MV-4-11 (cell line): ENCODE measurements at regions not wholly inside any gene's neighbourhood (a gene's known extent, or its start where the extent isn't known, plus 50 kb on each side); places are given as distances from the start of the nearest gene placed in this dataset.
A peak's percentile ranks its signal among the peaks of the same experiment; 100 is the strongest.

Experiments used
- DNase-seq: peaks from one replicate; lab custom pipeline; 2025; lab: John Stamatoyannopoulos, UW

GRCh38 chr5:114054594-114054993 lies 307.3 kb upstream of the KCNN2 start:
- no peak for DNase-seq

GRCh38 chr5:114055318-114056184 lies 306.3 kb upstream of the KCNN2 start:
- DNase-seq: no peak

GRCh38 chr5:114056185-114056538 lies 305.7 kb upstream of the KCNN2 start:
- no peak for DNase-seq

DNA sequence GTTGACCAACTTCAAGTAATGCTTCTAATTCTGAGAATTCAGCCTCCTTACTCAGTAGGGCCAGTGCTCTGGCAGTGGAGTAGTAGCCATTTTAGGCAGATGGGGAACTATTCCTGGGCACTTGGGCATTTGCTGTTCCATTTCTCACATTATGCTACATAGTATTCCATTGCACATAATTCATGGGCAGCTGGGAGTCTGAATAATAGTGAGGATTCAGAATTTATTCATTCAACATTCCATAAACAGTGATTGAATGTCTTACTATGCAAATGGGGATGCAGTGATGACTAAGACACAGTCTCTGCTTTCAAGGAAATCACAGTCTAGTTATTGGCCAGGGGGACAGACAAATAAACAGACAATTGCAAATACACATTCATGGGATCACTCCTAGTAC lies 301.0 kb upstream of the KCNN2 start:
- DNase-seq: no peak

DNA sequence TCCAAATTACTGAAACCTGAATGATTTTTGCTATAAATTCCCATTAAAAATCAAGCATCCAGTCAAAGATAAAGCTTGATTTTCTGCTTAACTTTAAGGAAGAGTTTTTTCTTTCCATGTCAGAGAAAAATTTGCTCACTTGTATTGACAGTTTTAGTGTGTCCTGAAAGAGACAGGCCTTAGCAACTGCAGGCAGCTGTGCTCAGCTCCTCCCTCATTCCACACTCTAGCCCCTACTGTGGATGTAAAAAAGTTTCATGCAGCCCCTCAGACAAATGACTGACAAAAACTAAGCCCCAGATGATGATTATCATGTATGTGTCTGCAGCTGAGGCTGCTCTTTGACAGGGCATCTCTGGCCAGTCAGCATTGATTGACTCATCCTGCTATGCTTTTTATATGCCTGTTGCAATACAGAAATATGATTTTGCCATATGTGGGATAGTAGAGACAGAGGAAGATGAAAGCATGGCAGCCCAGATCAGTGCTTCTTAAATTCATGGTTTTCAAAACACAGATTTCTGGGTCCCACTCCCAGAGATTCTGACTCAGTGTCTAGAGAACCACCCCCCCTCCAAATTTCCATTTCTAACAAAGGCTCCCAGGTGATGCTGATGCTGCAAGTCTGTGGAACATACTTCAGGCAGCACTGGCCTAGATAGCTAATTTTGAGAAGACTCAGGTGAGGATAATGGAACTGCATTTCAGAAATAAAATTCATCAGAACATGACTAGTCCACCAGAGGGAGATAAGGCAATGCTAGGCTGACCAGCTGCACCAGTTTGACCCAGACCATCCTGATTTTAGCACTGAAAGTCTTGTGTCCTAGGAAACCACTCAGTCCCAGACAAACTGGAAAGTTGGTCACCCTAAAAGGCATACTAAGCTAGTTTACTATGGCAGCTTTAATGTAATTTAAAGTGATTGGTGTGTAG lies 298.7 kb upstream of the KCNN2 start:
- DNase-seq: no peak

DNA sequence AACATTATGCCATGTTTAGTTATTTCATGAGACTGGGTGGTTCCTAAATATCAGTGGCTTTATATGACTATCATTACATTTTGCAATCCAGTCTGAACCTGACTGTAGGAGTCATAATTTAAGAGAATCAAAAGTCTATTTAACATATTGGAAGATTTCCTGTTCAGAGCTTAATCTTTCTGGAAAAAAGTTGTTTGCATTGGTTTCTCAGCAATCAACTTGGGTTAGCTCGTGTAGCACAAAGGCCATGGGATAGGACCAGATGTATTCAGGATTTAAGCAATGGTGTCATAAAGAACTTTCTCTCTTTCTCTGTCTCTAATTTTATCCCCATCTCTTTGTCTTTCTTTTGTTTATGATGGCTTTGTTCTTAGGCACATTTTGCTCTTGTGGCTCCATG lies 296.0 kb upstream of the KCNN2 start:
- DNase-seq: no peak

GRCh38 chr5:114070093-114070722 lies 291.7 kb upstream of the KCNN2 start:
- no peak for DNase-seq

GRCh38 chr5:114089259-114089658 lies 272.6 kb upstream of the KCNN2 start:
- no peak for DNase-seq

- DNase-seq: no peak
These were observed 264.3 kb upstream of the KCNN2 start for GRCh38 chr5:114097570-114097969.

DNA sequence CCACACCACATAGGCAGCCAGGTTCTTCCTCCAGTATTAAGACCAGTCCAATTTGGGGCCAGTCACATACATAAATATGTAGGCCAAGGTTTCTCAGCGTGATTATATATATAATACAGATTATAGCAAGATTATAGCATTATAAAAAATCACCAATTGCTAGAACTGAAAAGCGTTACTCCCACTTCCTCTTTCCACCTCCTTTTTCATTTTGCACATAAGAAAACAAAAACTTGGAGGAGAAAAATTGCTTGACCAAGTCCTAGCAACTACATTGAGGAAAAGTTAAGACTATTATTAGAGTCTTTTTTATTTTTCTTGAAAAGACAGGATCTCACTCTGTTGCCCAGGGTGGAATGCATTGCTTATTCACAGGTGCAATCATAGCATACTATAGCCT lies 262.7 kb upstream of the KCNN2 start:
- no peak for DNase-seq

- DNase-seq: peak; percentile 48
These were observed 260.7 kb upstream of the KCNN2 start for GRCh38 chr5:114101153-114101552.

GRCh38 chr5:114113604-114114003 lies 248.3 kb upstream of the KCNN2 start:
- no peak for DNase-seq

DNA sequence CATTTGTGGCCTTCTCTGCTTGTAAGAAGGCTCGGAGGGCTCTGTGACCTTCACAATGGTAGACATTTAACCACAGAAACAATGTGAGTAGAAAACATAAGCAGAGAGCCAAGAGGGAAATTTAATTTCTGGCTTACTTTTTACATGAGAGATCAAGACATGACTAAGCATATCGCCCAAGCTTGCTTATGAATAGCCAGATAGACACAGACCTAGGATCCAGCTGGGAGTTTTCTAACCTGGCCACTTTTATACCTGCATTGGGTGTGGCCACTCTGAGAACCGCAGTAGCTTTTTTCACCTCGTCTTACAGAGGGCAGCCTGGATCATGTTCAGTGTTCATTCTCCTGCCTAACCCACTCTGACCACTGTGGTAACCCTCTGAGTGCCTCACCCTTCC lies 244.9 kb upstream of the KCNN2 start:
- no peak for DNase-seq

DNA sequence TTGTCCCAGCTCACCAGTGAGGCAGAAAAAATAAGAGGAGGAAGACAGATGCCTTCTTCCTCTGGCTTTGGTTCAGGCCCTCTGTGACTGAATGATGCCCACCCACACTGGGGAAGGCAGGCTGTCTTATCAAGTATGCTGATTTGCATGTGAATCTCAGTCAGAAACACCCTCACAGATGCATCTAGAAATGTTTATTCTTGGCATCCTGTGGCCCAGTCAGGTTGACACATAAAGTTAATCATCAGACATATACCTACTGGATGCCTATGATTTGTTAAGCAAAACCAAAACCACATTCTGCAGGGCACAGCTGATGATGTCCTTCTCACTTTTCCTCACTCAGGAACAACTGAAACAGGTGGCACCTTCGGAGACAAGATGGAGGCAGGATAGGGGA lies 243.4 kb upstream of the KCNN2 start:
- DNase-seq: no peak

GRCh38 chr5:114120166-114120565 lies 241.7 kb upstream of the KCNN2 start:
- DNase-seq: no peak

GRCh38 chr5:114122852-114123251 lies 239.0 kb upstream of the KCNN2 start:
- DNase-seq: no peak

GRCh38 chr5:114123654-114124053 lies 238.2 kb upstream of the KCNN2 start:
- no peak for DNase-seq

DNA sequence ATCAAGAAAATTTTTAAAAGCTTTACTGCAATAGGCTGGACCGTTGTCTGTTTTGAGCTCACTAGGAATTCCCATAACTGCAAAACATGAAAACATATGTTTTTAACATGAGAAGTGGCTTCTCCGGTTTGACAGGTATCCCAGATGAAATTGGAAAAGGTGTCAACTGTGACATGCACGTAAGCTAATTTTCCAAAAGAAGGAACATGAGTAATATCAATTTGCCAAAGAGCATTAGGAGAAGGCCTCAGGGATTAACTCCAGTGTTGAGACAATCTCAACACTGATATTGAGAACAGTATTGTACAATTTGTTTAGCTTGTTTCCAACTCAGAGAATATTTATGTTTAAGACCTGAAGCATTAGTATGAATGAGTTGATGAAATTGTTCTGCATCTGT lies 215.5 kb upstream of the KCNN2 start:
- no peak for DNase-seq

GRCh38 chr5:114148253-114148652 lies 213.6 kb upstream of the KCNN2 start:
- no peak for DNase-seq

DNA sequence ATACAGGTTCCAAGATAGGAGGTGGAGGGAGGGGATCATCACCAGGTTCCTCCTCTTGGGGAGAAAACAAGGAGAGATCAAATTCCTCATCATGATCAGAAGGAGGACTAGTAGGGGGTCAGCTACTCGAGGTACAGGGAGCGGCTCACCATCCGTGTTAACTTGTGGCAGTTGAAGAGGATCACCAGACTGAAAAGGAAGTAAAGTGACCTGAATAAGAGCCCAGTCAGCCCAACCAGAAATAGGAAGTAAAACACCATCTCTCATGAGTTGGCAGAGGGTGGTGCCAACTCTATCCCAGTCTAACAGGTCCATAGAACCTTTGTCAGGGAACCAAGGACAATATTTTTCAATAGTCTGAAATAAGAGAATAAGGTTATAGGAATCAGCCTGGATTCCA lies 213.1 kb upstream of the KCNN2 start:
- DNase-seq: peak; percentile 5

GRCh38 chr5:114152656-114153360 lies 209.1 kb upstream of the KCNN2 start:
- no peak for DNase-seq

DNA sequence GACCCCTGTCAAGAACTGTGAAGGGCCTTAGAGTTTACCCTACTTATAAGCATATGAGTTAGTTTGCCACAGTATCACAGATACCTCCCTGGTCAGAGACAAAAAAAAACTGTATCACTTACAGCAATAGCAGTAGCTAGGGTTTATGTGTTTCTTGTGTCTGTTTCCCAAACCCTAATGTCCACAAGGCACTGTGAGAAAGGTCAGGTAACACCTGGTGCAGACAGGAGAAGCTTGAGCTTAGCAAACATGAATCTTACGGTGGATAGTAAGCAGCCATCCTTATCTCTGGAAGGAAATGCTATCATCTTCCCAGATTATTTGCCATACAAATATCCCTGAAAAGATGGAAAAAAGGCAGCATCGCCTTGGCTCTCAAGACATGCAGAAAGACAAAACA lies 208.5 kb upstream of the KCNN2 start:
- DNase-seq: no peak
